CD4-positive, alpha-beta T cell treated with Interleukin-17A for 4 hours (primary cell): ENCODE measurements at regions not wholly inside any gene's neighbourhood (a gene's known extent, or its start where the extent isn't known, plus 50 kb on each side); places are given as distances from the start of the nearest gene placed in this dataset.

Experiments
- DNase-seq: peaks from one replicate; pipeline ENCODE4 v3.0.0-alpha.2; 2020; ENCODE audit warnings: mixed read lengths

DNA sequence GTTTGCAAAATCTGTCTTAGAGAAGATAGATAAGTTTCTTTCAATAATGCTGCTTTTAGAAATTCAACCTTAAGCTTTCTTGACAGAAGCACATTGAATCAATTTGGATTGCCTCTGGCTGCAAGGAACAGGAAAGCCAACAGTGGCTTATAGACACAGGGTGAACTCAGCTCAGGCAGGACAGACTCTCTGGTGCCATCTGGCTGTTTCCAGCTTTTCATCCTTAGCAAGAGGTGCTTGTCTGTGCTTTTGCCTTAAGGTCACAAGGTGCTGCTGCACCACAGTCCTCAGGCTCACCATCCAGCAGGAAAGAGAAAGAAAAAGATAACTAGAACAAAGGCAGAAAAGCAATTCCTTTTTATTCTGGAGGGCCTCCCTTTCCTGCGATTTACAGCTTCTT is 93.7 kb upstream of the ETS2 start:
- no peak for DNase-seq

DNA sequence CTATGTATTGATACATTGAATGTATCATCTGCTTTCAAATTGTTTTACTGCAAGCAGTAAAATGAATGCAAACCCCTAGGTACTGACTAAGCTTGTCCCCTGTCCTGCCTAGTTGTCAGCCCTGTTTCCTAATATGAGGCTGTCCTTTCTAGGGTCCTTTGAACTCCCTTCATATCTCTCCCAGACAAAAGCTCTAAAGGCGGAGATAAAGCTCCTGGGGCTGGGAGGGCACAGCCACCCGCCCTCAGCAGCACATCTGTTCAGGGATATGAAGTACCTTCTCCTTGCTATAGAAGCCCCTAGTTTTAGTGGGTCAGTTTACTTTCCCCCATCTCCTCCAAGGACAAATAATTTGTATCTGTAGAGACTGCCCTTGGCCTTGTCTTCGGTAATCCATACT is 93.1 kb upstream of the ETS2 start:
- no peak for DNase-seq

DNA sequence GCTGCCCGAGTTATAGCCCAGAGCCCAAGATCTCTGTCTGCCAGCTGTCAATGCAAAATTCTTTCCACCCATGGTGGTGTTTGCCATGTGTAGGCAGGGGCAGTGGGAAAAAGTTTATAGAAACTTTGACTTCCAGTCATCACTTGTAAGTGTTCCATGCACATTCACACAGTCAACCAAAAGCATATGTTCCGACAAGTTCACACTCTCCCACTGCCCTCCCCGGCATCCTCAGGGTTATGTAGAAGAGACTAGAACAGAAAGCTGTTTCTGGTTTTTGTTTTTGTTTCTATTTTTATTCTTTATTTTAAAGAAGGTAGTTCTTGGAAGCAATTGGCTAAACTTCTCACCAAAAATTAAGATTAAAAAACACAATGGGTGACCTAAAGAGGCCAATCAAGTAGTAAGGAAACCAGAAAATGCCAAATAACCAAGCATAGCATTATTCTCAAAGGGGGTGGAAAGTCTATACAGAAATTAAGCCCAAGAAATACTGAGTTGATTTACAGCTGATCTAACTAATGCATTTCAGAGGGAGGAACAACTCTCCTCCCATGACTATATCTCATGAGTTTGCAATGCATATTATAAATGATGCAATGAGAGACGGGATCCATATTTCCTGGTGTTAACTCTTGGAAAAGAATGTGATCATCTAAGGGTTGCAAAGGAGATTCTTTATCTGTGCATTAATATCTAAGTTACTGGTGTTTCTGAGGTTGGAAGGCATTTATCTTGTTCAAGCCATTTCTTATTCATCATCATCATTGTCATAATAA is 91.5 kb upstream of the ETS2 start:
- no peak for DNase-seq

DNA sequence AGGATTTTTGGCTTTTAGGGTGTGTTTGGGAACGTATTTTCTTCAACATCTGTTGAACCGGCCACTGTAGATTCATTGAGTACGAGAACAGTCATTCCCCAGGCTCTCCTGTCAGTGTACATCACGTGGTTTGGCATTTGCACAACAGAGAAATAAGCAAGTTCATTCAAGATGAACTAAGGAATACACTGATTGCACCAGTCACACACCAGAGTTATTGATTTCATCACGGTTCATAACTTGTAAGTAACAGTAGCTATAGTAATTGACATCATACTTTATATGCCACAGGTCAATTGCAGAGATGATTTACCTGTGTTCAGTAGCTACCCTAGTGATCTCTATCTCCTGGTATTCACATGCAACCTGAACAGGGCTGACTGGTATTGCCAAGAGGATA is 90.7 kb upstream of the ETS2 start:
- DNase-seq: no peak

DNA sequence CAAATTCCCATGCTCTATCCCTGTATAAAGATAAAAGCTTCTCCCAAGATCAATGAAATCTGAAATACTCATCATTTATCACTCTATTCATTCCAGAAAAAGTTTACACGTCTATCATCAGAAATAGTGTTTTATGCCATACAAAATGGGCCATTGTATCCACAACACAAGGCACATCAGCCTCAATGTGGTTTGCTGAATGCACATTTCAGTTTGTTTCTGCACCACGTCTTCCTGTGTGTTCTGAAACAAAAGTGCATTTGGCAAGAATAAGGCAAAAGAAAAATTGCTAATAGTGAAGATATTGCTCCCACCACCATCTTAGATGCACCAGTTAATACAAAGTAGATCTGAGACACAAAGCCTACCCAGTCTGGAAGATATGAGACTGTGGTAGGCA is 89.6 kb upstream of the ETS2 start:
- DNase-seq: no peak

DNA sequence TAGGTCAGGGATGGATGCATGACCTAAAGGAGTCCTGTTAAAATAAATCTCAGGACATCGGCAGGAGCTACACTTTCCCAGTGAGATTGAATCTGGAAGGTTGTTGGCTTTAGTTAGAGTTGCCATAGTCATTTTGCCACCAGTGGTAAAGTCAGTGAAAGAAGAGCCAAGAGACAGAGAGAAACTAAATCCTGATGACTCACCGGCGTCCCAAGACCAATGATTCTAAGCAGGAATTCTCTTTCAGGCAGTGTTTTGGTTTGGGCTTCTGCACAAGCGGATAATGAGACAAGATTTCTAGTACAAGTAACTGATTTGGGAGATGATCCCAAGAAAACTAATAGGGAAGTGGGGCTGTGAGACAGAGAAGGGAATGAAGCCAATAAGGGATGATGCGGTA is 88.8 kb upstream of the ETS2 start:
- no peak for DNase-seq

DNA sequence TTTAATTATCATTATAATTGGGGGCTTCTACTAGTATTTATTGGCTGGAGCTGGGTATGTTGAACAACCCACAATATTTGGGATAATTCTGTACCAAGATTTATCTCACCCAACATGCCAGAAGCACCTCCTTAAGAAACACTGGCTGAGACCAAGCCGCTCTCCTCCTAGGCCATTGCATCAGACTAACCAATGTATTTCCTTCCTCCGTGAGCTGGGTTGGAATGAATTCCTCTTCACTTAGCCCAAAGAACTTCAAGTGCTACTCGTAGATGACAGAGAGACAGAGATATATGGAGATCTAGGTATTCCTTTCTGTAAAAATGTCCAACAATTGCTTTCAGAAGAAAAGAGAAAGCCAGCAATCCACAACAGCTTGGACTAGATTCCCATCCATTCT is 87.2 kb upstream of the ETS2 start:
- no peak for DNase-seq

DNA sequence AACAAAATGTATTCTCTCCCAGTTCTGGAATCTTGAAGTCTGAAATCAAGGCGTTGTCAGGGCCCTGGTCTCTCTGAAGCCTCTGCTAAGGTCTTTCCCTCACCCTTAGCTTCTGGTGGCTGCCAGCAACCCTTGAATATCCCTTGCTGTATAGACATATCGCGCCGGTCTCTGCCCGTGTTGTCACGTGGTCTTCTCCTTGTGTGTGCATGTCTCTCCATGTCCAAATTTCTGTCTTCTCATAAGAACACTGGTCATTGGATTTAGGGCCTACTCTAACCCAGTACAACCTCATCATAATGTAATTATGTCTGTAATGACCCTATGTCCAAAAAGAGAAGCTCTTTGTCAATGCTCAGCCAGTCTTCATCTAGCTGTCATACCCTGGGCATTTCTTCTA is 85.7 kb upstream of the ETS2 start:
- DNase-seq: no peak

DNA sequence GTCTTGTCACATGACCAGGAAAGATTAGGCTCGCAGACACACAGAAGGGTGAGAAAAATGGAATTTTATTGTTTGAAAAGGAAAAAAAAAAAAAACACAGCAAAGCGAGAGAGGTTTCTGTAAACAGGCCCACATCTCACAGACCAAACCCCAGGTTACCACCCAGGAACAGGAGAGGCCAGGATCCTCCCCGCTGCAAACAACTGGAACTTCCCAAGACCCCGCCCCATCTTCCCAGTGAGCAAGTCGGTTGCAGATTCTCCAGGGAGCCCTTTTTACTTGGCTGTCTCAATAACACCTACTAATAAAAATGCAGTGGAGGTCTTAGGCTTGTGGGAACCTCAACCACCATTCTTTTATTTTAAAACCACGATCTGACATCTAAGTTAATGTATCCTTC is 84.7 kb upstream of the ETS2 start:
- no peak for DNase-seq

DNA sequence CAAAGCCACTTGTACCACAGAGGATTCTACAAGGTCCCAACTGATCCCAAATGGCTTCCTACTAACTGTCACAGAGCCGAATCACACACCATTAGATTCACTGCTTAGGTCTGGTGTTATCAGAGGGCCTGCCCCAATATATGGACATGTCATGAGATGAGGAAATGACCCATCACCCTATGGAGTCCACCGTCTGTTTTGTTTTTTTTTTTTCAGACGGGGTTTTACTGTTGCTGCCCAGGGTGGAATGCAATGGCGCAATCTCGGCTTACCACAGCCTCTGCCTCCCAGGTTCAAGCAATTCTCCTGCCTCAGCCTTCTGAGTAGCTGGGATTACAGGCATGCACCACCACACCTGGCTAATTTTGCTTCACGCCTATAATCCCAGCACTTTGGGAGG is 83.8 kb upstream of the ETS2 start:
- no peak for DNase-seq

DNA sequence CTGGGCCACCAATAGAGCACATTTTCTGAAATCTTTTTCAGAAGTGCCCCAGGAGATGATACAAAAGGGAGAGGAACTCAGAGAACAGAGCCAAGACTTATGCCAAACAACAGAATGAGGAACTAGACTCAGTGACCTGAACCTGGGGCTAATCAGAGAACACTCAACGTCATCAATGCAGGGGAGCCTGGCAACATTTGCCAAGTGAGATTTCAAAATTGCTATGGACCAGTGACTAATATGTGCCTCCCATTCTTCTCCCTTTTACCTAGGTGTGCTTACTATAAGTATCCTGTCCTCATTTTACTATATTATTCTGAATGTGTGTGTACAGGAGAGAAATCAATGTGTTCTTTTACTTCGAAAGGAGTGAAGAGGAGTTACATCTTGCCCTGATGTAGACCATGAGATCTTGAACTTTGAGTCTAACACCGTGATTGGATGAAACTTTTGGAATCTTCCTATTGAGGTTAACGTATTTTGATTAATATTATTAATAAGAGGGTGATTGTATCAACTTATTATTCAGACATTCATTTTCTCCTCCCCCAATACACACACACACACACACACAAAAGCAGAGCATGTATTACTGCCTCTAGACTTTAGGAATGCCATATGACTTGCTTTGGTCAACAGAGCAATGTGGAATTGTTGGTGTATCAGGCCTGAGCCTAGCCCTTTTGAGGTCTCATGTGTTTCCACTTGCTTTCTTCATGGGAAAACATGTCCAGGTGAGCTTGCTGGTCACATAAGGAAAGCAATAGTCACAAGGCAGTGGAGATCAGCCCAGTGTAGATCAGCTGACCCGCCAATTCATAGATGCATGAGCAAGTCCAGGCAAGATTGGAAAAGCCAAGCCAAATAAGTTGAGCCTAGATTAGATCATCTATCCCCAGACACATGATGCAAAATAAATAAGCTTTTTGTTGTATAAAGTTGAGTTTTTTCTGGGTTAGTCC is 80.3 kb upstream of the ETS2 start:
- no peak for DNase-seq

DNA sequence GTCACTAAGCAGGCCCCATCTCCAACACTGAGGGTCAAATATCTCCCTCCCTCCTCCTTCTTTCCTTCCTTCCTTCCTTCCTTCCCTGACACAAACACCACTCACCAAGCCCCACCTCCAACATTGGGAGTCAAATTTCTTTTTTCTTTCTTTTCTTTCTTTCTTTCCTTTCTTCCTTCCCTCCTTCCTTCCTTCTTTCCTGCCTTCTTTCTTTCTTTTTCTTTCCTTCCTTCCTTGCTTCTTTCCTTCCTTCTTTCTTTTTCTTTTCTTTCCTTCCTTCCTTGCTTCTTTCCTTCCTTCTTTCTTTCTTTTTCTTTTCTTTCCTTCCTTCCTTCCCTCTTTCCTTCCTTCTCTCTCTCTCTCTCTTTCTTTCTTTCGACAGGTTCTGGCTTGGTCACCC is 79.2 kb upstream of the ETS2 start:
- no peak for DNase-seq

DNA sequence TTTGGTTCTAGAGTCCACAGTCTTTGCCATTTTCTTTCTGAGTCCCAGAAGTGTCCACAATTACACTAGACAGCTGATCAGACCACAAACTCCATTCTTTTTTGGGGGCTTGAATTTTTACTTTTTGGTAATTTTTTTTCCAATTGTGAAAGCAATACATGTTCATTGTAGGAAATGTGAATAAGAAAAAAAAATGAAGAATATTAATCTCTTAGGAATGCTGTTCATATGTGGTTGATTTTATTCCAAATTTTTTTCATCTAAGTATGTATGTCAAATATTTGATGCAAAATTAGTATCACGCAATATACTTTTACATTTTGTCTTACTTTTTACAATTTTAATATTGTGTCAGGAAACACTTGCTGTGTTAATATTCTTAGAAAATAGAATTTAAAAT is 76.4 kb upstream of the ETS2 start:
- DNase-seq: no peak

DNA sequence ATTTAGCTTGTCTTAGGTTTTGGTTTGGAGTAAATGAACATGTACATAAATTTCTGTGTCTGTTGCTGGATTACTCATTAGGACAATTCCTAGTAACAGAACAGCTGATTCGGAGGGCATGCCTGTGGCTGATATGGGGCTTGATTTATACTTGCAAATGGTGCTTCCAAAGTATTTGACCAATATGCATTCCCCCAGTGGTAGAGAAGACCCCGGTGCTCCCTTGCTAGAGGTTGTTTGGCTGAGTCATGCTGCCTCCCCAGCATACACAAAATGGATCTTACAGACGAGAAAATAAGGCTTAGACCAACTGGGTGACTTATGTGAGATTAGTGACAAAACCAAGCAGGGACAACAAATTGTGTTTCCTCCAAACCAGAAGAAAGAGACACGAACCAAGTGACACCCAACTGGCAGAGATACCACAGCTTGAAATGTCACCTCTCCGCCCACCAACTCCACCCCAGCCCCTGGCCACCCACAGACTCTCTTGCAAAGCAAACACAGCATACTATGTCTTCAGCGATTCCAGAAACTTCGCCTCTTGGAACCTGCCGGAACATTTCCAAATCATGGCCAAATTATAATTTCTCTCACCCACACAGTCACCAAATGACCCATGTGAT is 75.9 kb upstream of the ETS2 start:
- no peak for DNase-seq

DNA sequence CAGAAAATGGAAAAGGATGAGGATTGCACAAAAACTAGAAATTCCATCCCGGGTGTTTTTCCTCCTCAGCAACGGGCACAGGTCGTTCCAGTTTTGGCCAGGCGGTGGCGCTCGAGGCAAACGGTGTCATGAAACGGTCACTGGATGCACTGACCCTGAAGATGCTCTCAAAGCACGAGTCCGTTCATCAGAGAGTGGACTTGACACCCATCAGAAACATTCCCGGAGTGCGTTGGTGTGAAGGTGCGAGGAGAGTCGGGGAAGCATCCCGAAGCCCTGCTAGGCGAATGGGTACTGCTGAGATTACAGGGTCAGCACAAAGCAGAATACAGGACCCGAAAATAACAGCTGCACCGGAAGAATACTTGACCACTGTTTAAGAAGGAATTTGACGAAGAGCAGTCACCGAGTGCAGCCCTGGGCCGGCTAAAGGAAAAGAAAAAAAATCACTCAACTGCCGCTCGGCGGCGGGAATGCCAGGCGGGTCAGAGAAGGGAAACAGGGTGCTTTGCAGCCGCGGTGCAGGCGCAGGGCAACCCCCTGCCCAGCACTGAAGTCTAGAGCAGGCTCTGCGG is 71.7 kb upstream of the ETS2 start:
- DNase-seq: peak; percentile 82

DNA sequence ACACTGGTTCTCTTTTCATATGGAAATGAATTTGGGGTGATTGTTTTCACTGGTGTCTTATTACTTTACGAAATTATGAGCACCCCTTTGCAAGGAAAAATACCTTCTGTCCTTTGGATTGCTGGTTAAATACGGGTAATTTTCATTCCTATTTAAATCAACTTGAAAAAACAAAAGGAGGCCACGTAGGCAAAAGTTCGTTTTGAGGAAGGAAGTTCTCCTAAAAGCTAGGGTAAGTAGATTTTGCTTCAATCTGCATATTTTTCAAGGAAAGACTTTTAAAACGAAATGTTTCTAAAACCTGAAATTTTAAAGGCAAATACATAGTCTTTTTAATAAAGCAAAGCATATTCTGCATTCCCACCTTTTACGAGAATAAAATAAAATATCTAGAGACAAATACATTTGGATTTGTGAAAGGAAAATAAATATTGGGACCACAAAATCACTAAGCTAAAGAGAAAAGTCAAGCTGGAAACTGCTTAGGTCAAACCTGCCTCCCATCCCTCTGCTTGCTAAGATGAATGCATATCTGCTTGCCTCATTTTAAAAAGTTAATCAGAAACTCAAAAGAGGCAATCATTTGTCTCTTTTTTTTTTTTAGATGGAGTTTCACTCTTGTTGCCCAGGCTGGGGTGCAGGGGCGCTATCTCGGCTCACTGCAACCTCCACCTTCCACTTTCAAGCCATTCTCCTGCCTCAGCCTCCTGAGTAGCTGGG is 70.9 kb upstream of the ETS2 start:
- DNase-seq: no peak

DNA sequence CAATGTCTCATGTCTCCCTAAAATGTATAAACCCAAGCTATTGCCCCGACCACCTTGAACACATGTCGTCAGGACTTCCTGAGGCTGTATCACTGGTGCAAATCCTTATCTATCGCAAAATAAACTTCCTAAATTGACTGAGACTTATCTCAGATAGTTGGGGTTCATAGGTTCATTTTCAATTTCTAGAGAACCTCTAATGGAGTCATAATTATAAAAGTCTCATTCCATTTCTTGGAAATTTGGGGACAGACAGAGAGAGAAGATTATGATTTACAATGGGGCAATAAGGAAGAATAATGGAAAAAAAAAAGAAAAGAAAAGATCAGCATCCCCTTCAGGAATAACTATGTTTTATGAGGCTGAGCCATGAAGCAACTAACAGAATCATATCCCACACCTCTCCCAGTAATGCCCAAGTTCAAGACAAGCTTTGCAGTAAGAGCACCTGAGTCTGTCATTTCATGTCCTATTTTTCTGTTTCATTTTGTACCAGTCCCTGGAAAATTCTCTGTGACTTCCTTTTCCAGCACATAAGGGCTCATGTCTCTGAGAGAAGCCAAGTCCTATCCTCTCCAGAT is 70.0 kb upstream of the ETS2 start:
- DNase-seq: no peak

DNA sequence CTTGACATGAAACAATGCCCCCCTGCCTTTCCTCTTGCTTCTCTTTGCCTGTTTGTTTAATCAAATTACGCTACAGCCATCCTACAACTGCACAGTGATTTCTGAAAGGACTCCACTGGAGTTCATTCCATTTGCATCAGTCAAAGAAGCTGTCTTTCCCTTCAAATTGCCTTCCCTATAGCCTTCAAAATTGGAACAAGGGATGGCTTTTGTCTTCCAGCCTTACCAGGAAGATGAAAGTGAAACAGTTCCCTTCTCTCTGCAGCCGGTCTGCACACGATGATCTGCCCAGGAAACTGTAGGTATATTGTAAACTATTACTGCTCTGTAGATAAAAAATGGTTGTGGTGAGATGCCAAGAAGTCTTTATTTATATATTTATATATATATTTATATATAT is 65.6 kb upstream of the ETS2 start:
- DNase-seq: no peak

DNA sequence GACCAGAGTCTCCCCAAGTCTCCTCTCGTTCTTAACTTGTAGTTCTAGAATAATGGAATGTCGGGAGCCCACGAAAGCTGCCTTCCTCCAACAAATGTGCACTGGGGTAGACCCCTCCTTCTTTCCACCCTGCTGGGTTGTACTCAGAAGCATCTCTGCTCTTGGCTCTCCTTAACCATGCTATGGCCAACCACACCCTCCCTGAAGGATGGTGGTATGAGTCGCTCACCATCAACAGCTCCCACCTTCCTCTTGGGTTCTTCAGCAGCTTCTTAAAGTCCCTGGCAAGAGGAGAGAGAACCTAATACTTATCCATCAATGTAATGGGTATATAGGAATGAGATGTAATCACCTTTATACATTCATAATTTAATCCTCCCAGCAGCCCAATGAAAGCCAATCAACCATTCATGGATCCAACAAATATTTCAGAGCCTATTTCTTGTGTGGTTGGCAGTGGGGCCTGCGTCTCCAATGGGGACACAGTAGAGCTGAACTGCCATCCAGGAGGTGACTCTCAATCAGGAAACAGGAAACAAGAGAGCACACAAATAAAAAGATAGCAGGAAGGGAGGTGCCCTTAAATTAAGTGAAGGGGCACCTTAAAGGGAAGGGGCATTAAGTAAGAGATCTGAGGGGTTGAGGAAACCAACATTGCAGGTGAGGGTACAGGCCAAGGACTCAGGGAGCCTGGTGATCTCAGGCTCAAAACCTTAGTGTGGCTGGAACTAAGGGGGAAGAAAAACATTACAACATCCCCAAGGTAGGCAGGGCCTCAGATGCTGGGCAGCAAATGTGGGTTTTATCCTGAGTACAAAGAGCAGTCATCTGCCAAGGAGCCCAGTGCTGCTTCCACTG is 64.4 kb upstream of the ETS2 start:
- no peak for DNase-seq

DNA sequence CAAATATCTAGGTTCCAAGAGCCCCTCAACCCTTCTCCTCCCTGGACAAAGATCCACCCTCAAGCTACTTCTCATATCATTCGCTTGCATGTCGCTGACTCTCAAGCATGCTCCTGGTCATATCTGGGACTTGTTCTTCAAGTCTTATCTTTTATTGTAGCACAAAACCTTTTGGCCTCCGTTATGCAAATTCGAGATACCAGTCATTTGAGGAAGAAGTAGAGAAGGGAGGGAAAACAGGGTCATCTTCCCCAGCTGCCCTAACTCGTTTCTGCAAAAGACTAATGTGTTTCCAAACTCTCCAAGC is 63.8 kb upstream of the ETS2 start:
- no peak for DNase-seq

DNA sequence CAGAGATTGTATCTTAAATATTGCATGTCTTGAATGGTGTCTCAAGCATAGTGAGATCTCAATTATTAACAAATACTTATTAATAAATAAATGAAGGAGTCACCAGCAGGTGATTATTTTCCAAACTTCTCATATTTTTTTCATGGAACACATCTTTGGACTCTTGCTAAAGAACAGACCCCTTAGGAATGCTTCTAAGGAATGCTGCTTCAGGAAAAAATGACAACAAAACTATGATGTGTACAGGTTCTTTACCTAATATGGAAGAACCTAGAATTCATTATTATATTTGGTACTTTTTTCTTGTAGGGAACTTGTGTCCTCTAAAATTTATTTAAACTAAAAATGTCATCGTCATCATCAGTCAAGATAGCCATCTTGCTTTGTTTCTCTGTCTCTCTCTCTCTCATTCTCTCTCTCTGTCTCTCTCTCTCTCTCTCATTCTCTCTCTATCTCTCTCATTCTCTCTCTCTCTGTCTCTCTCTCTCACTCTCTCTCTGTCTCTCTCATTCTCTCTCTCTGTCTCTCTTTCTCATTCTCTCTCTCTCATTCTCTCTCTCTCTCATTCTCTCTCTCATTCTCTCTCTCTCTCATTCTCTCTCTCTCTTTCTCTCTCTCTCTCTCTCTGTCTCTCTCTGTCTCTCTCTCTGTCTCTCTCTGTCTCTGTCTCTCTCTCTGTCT is 63.0 kb upstream of the ETS2 start:
- no peak for DNase-seq
